NK-92 treated with Interleukin-12 subunit alpha and Interleukin-12 subunit beta, amount 100 ng/mL, for 24 hours (cell line): ENCODE measurements at regions not wholly inside any gene's neighbourhood (a gene's known extent, or its start where the extent isn't known, plus 50 kb on each side); places are given as distances from the start of the nearest gene placed in this dataset.

Experiments used
- DNase-seq: peaks from one replicate; lab custom pipeline; 2025; lab: John Stamatoyannopoulos, UW

DNA sequence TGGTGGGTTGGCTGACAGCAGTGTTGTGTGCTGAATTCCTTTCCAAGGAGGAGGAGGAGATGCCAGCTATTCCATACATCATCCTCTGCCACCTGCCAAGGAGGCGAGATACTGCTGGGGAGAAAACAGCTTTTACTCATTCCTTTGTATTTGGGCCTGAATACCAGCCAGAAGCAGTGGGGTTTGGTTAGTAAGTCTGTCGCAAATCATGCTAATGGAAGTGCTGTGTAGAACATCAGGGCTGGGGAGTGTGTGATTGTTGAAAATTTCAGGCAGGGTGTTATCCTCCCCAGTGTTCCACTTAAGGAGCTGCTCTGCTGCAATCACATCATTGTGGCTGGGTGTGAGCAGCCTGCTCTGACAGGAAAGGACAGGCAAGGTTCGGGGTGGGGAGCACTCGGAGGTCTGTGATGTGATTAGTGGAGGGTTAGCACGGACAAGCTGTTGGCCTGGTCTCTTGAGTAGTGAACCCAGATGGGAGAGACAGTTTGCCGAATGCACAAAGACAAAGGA, 128.2 kb upstream of the DLX2 start:
- no peak for DNase-seq

DNA sequence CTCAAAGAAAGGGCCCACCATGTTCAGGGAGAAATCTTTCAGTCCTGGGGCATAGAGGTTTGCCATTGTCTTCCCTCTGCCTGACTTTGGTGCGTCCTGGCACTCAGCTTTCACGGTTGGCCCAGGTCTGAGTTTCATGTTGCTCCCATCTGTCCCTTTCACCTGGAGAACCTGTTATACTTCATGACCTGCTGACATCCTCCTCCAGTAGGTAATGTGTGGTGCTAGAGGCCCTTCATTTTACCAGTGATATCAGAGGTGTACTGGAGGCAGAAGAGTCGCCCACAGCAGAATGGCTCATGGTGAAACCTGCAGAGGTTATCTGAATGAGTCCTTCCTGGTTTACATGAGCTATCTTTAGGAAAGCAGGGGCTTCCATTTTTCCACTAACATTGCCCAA, 128.8 kb upstream of the DLX2 start:
- DNase-seq = no peak

DNA sequence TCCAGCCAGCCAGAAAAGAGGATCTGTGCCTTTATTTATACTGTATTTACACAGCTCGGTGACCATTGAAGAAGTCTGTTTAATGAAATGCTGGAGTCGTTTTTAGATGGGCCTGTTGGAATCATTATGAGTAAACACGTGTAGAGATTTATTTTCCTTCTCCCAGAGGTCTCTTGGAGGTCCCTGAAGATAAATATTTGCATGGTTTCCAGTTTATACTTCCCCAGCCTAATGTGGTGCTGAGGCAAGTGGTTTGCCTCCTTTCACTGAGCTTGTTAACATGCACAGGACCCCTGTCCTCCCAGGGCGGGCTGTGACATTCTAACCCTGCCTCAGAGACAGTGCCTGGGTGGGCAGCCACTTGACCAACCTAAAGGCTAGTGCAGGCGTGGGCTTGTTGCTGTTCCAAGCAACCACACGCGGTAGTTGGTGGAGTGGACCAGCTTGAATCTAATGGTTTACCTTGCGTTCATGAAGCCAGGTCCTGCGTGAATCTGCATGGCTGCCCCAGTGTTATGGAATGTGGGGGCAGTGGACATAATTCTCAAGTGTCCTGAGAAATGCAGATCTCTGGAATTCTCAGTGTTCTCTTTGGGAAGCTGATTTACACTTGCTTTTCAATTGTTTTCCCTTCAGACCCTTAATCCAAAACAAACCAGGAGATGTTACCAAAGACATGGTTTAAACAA, 130.2 kb upstream of the DLX2 start:
- DNase-seq = no peak

DNA sequence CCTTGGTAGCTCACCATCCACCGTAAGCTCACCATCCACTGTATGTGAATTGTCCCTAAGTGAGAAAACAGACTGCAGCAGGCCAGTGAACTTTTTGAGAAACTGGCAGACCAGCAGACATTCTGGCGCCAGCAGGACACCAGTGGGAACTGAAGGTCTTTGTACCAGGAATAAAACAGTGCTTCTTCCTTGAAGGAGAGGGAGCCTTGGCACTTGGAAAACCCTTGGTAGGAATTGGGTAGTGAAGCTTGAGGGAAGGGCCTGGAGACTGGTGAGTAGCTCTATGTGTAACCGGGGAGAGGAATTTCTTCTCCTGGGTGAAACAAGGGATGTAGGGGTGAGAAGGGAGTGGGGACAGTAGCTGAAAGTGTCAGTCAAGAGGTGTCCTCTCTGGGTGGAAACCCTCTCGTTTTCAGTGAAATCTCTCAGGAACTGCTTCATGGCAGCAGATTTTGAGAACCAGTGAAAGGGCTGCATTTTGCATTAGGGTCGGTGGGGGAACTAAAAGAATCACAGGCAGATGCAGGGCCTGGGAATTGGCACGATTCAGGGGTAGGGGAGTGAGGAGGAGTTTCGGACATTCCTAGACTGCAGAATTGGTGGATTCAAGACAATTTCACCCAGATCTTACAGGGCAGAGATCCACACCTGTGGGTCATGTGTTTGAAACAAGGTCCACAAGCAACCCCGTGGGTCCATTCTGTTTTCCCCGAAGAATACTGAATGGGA, 131.5 kb upstream of the DLX2 start:
- DNase-seq = no peak

DNA sequence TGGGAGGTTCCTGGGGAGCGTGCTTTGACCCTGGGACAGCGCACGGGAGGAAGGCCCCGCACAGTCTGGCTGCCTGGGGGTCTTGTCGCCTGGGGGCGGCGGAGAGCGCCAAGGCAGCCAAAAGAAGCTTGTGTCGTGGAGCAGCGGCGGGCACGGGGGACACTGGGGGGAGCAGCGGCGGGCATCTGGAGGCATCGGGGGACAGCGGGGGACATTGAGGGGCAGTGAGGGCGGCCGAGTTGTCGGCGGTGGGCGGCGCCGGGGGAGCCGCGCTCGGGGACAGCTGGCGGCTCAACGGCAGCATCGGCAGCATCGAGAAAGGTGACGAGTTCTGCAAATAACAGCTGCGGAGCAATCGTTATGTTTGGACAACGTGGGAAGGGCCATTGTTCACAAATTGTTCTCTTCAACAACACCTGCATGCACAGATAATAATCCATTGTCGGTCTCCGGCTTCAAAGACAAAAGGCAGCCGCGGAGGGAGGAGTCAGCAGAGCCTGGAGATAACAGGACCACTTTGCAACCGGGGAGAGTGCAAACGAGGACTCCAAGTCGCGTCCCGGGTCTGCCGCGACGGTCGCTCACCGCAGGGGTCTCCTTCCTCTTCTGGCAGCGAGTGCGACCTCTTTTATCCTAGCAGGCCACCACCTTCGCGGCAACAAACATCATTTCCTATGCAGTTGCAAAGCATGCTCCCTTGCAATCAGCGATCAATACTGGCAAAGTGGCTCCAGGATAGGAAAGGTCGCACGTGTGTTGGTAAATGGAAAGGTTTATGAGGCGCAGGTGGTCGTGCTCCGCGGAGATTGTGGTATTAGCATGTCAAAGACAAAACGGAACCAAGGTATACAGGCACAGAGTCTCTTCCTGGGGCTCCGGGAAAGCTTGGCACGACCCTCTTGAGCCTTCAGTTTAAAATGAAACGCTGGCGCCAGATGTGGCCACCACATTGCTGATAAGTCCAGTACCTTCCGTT, 132.3 kb upstream of the DLX2 start:
- DNase-seq = no peak

DNA sequence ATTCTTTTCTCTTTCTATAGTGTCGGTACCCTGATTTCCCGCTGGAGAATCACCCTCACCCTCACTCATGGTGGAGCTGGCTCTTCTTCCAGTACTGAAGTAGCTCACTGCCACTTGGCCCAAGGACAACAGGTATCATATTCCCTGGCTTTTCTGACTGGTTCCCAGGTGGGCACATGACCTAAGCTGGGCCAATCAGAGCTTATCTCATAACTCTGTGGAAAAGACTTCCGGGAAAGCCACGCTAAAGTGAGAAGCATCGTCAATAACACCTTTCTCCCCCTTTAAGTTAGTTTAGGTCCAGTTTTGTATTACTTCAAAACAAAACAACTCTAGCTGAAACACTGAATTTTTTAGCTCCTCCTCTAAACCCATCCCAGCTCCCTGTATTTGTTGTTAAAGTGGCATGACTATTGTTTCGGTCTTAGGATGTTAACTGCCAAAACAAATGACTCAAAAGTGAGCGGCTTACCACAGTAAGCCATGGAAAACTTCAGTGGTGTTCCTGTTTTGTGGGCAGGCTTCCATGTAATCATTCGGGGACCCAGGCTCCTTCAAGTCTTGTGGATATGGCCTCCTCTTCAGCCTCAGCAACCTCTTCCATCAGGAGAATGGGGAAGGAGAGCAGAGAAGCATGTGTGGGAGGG, 137.4 kb upstream of the DLX2 start:
- DNase-seq = no peak

DNA sequence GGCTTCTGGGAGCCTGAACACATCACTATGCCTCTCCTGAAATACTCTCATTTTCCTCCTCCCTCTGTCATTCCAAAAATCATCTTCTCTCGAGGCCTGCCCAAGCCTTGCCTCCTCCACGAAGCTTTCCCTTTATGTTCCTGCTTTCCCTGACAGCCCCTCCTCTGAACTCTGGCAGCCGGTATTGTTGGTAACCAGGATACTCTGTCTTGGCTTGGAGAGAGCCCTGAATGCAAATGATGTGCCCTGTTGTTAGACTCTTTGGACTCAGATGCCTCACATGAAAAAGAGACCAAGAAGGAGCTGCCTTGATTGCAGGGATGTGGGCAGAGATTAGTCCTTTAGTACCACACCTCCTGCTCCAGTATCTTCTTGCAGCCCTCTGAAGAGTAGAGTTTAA, 138.5 kb upstream of the DLX2 start:
- DNase-seq = no peak

DNA sequence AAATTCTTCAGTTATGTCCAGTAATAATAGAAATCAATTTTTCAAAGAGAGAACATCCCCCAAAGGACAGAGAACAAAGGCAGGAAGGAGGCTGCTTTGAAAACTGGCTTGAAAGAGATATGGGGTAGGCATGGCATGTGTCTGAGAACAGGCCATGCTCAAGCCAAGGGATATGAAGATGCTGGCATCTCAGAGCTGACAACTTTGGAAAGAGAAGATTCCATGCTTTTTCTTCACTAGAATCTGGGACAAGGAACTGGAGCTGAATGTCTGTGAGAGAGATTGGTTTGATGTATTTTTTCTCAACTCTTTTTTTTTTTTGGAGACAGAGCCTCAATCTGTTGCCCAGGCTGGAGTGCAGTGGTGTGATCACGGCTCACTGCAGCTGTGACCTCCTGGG, 139.8 kb upstream of the DLX2 start:
- DNase-seq = no peak

DNA sequence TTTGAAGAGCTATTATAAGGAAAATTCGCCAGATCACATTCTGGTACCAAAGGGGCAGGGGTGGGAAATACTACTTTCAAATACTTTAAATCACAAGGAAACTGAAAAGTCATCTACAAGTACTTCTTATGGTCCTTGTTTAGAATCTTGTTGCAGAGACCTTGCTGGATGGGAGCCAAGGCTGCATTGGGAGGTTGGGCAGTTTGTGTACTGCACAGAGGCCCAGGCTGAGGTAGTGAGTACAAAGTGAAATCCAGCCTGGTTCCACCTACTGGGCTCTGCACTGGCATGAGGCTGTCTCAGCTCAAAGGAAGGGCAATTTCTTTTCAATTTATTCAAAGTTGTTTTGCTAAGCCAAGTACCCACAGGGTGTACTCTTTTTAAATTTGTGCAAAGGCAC, 140.3 kb upstream of the DLX2 start:
- no peak for DNase-seq

DNA sequence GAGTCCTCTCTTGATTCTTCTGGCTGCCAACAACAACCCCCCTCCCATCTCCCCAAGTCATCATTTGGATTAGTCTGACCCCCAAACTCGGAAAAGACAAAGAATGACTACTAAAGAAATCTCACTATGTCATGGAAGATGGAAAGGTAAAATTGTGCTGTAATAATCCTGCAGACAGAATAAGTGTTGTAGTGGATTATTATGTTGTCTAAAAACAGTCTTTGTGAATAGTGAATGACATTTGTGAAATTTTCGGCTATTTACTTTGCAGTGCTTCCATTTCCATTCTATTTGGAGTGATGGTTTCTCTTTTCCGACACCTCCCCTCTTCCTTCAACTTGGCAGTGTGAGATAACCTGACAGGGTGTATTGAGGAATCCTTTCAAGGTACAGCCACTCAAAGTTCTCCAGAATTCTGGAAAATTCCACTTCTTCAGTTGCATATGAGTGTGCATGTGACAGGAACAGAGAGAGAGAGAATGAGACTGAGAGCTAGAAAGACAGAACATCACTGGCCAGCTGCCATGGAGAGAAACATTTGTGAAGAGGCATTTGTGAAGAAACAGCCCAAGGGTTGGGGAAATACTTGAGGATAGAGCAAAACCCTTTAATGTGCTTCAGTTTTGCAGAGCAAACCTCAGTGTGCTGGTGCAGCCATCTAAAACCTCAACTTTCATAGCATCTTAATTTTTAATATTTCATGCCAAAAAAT, 141.9 kb upstream of the DLX2 start:
- DNase-seq = no peak

DNA sequence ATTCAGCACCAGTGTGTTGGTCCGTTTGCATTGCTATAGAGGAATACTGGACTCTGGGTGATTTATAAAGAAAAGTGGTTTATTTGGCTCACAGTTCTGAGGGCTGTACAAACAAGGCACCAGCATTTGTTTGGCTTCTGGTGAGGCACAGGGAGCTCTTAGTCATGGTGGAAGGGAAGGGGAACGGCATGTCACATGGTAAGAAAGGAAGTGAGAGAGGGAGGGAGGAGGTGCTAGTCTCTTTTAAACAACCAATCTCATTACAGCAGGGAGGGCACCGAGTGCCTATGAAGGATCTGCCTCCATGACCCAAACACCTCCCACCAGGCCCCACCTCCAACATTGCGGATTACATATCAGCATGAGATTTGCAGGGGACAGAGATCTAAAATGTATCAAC, 143.9 kb upstream of the DLX2 start:
- DNase-seq = no peak

DNA sequence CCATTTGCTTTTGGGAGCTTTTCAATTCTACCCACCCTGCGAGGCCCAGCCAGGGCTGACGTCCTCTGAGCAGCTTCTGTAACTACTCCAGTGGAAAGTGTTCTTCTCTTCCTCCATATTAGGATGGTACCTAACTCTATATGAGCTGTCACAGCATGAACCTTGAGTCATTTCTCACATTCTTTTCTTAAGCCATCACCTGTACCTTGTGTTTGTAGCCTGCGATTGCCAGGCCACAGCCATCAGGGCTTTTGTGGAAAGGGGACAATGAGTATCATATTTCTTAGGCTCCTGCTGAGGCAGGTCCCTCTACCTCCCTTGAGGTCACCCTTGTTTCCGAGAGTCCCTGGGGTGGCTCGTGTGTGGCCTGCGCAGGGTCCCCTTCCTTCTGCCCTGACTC, 144.5 kb upstream of the DLX2 start:
- DNase-seq = no peak

DNA sequence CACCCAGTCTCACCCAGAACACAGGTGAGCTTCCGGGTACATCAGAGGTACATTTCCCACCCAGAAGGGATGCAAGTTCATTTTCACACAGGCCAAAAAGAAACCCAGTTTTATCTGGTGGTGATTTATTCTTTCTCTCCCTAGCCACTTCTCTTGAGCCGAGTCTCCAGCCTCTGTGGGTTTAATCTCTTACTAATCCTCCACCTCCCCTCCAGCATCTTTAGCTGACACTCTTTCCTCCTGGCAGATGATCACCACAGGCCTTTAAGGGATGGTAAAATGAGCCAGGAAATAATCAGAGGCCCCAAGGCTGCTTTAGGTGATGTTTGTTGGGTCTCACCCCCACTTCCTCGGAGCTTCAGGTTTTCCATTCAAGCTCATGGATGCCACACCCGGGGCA, 145.7 kb upstream of the DLX2 start:
- no peak for DNase-seq

DNA sequence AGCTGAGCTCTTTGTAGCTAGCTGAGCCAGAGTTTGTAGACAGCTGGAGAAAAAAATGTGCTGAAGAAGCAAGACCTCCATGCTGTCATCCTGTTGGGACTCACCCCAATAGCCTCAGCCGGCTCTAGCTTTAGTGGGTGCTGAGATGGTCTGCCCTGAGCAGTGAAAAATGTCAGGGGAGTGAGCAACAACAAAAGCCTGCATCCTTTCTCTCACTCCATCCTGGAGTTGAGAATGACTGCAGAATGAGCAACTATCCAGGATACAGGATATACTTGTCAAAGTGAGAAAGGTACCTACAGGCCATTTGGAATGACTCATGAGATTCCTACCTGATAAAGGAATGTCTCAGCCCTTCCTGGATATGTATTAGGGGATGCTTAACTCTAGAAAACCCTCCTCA, 146.1 kb upstream of the DLX2 start:
- DNase-seq = no peak

DNA sequence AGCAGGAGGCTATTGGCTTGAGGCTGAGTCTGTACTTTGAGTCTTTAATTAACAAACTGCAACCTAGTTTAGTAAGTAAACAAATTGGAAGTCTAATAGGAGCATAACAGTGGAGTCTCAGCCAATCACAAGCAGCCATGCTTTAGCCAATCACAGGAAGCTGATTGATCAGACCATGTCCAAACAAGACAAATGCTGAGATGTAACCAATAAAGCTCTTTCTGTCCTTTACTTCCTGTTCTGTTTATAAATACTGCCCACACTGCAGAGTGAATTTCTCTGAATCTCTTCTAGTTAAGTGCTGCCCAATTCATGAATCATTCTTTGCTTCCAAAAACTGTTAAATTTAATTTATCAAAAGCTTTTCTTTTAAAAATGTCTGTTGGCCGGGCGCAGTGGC, 146.6 kb upstream of the DLX2 start:
- no peak for DNase-seq

DNA sequence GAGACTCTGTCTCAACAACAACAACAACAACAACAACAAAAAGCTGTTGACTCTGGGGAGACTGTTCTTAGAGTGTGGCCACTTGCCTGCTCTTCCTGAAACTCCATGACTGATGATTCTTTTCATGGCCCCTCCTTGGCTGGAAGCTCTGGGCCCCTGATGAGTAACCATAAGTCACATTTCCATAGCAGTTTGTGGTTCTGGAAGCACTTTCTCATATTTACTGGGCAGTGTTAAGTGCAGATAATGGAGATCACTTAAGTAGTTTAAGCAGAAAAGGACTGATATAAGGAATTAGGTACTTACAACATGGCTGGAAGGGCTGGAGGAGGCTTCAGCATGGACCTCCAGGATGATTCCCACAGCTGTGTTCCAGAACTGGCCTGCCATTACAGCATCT, 147.3 kb upstream of the DLX2 start:
- DNase-seq = no peak

DNA sequence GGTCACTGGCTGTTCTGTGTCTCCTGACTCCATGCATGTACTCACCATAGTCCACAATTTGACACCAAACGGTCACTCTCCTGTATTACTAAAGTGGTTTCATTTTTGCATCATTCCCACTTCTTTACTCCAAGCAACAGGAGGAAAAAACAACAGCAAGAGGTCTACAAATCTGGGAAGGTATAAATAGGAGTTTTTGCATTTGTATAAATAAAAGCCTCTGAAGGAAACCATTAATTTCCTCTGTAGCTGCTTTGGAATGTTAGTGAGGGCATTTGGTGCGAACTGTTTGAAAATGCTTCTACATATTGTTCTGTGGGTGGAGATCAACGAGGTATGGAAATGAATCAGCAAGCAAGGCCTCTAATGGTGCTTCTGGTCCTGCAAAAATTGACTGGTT, 148.5 kb upstream of the DLX2 start:
- DNase-seq = no peak

DNA sequence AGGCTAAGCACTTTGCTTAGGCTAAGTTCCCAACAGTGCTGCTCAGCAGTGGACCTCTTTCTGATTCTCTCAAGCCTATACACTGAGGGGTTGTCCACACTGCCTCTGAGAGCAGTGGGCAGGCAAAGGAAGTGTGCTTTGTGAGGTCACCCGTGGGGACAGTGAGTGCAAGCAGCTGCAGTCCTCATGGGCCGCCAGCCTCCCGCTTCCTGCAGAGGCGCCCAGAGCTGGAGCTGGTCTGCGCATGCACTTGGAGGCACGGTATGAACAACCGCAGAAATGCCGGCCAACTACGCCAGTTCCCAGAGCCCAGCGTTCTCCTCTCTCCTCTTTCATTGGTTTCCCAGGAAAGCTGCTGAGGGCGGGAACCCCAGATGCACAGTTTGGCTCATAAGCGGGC, 149.5 kb upstream of the DLX2 start:
- DNase-seq = no peak

DNA sequence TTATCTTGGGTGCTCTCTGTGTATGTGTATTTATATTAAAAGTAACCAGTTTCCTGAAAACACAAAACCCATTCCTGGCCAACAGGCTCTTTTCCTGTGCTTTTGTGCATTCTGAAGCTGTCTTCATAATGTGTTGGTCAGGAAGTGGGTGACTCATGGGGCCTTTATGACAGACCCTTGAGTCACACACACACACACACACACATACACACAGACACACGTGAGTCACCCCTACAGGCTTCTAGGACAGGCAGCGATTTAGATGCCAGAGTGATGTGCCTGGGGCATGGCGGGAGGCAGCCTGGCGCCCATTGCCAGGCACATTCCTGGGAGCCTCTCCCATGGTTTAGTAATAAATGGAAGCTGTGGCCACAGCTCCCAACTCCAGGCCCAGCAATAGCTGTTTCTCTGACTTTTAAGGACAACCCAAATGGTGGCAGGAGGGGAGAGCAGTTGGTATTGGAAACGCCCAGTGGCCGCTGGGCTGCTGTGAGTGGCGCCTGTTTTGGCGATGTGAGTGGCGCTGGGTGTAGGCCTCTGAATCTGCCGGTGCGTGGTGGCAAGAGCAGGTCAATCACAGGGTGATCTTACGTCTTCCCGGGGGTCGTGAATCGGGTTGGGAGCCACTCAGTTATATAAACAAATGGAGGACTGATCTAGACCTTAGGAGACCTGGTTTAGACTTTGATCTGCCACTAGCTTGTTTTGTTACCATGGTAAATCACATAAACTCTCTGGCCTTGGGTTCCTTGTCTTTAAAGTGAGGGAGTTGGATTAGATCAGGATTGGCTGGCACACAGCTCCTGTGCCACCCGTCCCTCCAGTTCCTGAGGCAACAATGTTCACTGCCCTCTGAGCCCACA, 150.7 kb upstream of the DLX2 start:
- DNase-seq = peak; percentile 48

DNA sequence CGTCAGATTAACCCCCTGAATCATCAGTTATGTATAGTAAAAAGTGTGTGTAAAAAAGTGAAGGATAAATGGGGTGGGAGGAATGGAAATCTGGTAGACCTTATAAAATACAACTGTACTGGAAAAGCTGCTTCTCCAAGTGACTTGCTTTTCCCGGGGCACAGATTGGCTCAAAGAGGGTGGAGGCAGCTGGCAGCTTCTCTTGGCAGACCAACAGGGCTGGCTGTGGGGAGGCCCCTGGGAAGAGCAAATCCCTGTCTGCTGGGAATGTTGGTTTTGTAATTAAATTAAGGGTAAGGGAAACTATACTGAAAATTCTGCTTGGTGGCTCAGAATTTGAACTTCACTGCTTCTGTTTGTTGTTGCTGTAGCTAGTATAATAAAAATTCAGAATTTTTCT, 154.2 kb upstream of the DLX2 start:
- no peak for DNase-seq

DNA sequence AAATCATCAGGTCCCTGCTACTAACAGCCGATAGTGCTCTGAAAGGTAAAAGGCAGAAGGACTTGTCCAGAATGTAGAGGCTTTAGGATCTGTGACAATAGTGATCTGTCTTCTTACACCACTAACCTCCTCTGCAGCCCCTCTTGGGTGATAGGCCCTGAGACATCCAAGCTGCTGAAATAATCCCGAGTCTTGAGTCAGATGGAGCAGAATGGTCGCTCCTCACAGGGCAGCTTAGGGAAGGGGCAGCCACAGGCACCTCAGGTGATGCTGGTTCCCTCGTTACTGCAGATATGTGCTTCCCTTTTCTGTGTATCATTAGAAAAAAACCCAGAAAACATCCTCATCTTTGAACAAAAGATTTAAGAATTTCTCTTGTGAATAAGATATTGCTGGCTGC, 157.1 kb upstream of the DLX2 start:
- DNase-seq = no peak
